Coronary artery (tissue), 2 donors: ENCODE measurements at regions not wholly inside any gene's neighbourhood (a gene's known extent, or its start where the extent isn't known, plus 50 kb on each side); places are given as distances from the start of the nearest gene placed in this dataset.

ENCODE experiments used
- DNase-seq: peaks from one replicate; pipeline ENCODE4 v3.0.0-alpha.2; 2017; ENCODE audit warnings: low spot score
- H3K27ac ChIP-seq, 2 donors: fragments of 200-600 bp; sonication (generic); one replicate each; pipeline ENCODE4 v1.5.1; 2016 to 2019
- H3K4me3 ChIP-seq: fragments of 200-600 bp; sonication (generic); 2 replicates; pipeline ENCODE4 v1.5.1; 2016; ENCODE audit warnings: mild to moderate bottlenecking, moderate library complexity
- TF ChIP-seq, protein P1 (sequence below): fragments of 200-600 bp; sonication (generic); IDR thresholded peaks from one replicate; pipeline ENCODE4 v1.5.1; 2019; ENCODE audit warnings: antibody characterized with exemption

DNA sequence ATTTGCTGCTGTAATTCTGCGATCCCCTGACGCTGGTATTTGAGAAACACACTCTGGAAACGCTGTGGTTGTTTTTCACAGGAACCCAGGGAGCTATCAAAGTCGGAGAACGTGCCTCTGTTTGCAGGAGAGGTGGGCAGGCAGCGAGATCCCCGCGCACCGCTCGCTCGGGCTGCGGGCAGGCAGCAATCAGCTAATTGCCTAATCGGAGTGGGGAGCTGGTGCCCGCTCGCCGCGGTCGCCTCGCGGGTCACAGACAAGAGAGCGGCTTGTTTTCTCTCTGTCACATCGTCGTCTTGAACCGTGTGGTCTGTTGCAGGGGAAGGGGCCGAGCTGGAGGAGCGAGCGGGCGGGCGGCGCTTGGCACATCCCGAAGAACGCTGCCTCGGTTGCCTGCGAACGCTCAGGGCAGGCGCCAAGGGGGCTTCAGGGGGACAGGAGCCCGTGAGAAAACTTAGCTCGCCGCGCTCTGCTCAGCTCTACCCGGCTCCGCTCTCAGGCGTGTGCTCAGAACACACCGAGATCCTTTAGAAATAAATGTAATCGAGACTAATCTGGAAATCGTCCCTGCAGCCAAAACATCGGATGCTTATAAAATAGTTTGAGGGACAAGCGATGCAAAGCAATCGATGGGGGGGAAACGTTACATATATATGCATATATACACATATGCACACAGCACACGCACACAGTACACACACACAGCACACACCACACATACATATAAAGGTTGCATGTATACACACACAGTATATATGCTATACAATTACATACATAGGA is 93.6 kb upstream of the SMYD2 start:
- peak overlapping the region; percentile 61 for H3K4me3 ChIP-seq
- TF ChIP-seq, protein P1, sequence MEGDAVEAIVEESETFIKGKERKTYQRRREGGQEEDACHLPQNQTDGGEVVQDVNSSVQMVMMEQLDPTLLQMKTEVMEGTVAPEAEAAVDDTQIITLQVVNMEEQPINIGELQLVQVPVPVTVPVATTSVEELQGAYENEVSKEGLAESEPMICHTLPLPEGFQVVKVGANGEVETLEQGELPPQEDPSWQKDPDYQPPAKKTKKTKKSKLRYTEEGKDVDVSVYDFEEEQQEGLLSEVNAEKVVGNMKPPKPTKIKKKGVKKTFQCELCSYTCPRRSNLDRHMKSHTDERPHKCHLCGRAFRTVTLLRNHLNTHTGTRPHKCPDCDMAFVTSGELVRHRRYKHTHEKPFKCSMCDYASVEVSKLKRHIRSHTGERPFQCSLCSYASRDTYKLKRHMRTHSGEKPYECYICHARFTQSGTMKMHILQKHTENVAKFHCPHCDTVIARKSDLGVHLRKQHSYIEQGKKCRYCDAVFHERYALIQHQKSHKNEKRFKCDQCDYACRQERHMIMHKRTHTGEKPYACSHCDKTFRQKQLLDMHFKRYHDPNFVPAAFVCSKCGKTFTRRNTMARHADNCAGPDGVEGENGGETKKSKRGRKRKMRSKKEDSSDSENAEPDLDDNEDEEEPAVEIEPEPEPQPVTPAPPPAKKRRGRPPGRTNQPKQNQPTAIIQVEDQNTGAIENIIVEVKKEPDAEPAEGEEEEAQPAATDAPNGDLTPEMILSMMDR = no peak
- DNase-seq = no peak

DNA sequence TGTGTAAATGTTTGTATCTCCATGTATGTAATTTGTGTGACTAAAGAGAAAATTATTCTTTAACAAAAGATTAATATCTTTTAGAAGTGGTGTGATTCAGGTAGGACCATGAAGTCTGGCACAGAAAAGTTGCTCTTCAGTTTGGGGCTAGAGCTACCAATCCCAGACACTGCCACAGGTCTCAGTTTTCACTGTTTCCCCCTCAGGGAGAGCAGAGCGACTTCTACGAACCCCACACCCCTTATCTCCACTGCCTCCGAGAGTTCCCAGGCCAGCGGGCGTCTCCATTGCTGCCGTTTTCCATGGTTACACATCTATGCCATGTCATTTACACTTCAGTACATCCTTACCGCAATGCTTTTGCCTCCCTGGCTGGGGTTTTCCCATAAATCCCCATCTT is 93.0 kb upstream of the SMYD2 start:
- no peak overlapping the region for H3K4me3 ChIP-seq
- no peak overlapping the region for H3K27ac ChIP-seq
- no peak for DNase-seq
- TF ChIP-seq, protein P1 = no peak

More for the DNA sequence above, 93.6 kb upstream of the SMYD2 start:
- no peak overlapping the region for H3K27ac ChIP-seq

DNA sequence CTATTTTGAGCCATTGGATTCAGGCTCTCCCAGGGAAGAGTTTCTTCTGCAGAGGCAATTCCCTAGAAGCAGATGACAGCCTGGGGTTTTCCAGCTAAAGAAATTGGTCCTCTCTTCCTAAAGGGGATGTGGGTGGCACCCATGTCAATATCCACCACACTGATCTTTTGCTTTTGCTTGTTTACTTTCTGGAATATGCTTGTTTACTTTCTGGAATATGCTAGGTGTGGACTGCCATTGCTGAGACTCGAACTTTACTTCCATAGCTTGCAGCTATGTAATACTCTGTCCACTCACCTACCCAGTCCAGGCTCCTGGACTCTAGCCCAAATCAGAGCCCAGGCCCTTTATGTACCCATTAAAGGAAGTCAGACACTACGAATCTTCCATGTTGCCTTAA is 92.1 kb upstream of the SMYD2 start:
- TF ChIP-seq, protein P1 = no peak
- DNase-seq = no peak
- Histone ChIP-seq H3K27ac (no peak overlapping the region), H3K4me3 (no peak overlapping the region)

DNA sequence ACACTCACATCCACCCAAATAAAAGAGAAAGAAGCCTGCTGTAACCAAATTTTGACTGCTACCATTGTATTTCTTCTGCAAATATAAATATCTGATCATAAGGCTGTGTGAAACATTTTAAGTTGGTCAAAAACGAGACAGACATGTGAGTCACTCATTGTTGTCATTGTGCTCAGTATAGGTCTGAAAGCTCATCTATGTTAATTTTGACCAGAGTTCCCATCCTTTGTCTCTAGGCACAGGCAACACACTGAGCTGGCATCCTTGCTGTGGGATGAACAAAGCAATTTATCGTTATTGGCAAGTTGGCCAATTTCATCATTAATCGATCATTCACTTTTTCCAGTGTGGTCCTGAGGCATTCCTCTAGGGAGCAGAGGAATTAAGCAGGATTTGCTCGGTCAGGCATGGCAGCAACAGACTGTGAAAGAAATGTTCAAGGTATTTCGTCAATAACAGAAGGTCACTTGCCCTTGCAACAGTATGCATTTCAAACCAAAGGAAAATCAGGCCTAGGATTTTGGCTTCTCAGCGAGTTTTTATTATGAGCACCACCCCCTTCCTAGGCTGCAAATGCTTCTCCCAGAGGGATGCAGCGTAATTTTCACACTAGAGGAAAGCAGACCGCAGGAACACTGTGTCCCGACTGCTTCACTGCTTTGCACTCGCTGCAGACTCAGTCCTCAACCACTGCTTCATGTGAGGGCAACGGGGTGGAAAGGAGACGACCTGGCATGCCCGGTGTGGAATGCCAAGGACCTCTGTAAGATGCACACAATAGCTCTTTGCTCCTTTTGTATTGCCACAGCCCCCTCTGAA is 87.9 kb upstream of the SMYD2 start:
- Histone ChIP-seq H3K4me3 (no peak overlapping the region), H3K27ac (no peak overlapping the region)
- DNase-seq = no peak
- TF ChIP-seq, protein P1 = no peak

DNA sequence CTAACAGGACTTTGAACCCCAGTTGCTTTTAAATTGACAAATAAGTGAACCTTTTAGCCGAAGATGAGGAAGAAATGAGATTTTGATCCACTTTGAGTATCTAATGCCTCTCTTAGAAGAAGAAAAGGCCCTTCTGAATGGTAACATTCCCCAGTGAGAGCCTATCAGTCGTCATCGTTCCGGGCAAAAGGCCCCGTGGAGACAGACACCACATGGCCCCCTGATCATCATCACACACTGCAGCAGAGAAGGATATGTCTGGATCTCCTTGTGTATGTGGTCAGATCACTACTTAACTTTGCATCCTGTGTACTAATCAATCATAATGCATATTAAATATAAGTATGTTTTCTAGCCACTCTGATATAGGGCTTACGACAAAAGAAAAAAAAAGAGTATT is 87.3 kb upstream of the SMYD2 start:
- Histone ChIP-seq H3K4me3 (no peak overlapping the region), H3K27ac (no peak overlapping the region)
- TF ChIP-seq, protein P1 = no peak
- no peak for DNase-seq

DNA sequence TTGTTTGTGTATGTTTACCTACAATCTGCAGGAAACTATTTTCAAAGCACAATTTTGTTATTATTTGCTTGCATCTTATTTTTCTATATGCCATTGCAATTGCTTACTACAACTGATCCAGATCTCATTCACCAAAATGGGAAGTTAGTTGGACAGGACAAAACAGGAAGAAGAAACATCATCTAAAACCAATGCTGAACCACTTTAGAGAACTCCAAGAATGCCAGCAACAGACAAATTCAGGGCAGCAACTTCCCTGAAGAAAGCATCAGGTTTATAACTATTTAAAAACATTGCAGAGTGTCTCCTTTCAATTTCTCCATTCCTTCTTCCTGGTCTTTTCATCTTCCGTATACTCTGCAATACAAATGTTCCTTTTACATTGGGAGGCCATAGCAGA is 82.4 kb upstream of the SMYD2 start:
- TF ChIP-seq, protein P1 = no peak
- no peak overlapping the region for H3K4me3 ChIP-seq

More for the DNA sequence above, 82.4 kb upstream of the SMYD2 start:
- no peak for DNase-seq
- no peak overlapping the region for H3K27ac ChIP-seq
